K562 (cell line): ENCODE measurements at regions not wholly inside any gene's neighbourhood (a gene's known extent, or its start where the extent isn't known, plus 50 kb on each side); places are given as distances from the start of the nearest gene placed in this dataset.

Source experiments
- GABPA ChIP-seq: fragments of 200-800 bp; sonication (Bioruptor generic); conservative IDR thresholded peaks from 2 replicates; pipeline ENCODE4 v1.6.1; 2016; ENCODE audit warnings: low read depth, missing genetic modification characterization, missing compliant biosample characterization
- JUND ChIP-seq, 2 experiments: IDR thresholded peaks; 2 replicates in 1 of 2; 3 replicates in 1 of 2; pipeline ENCODE4 v1.6.1; 2011; ENCODE audit warnings: borderline replicate concordance in 2 of 2, low read depth in 2 of 2, low read length in 2 of 2, improper control_type of control experiment in 1 of 2, missing biosample characterization in 1 of 2, missing genetic modification characterization in 1 of 2, missing genetic modification reagents in 1 of 2

GRCh38 chr6:37578104-37578503, 78.4 kb upstream of the CCDC167 start:
- no peak for TF ChIP-seq GABPA
- TF ChIP-seq JUND (IDR thresholded peaks at IDR 0.05; ENCODE audit: borderline replicate concordance, low read depth, low read length): no peak
- no peak for TF ChIP-seq JUND (tag; IDR thresholded peaks at IDR 0.05; ENCODE audit: borderline replicate concordance, low read depth, low read length)
